ENCODE measurements at regions not wholly inside any gene's neighbourhood (a gene's known extent, or its start where the extent isn't known, plus 50 kb on each side); places are given as distances from the start of the nearest gene placed in this dataset.

- no peak overlapping the region for H3K4me2 ChIP-seq (ENCODE audit: extremely low read depth, insufficient read depth, low read length)
- H3K4me1 ChIP-seq (ENCODE audit: control insufficient read depth, extremely low read depth, insufficient read depth, low read length): peaks cover 1% of the 10 kb centered on the region
- TF ChIP-seq CTCF (conservative IDR thresholded peaks at IDR 0.05 in 1 of 2, IDR thresholded peaks at IDR 0.05 in 1 of 2; ENCODE audit: low read depth in 1 of 2, low read length in 2 of 2) (no peak), EZH2 (IDR thresholded peaks at IDR 0.05; ENCODE audit: low read length, missing control alignments) (no peak)
- H3K4me3 ChIP-seq (replicated peaks in 1 of 4; ENCODE audit: control extremely low read depth in 1 of 4, insufficient read depth in 1 of 4, low read depth in 3 of 4, low read length in 4 of 4): no peak overlapping the region
- H3K79me2 ChIP-seq (ENCODE audit: control insufficient read depth, insufficient read depth, low read length): no peaks in the 10 kb centered on the region
- H3K9ac ChIP-seq (ENCODE audit: insufficient read depth, low read length): no peak overlapping the region
- H3K9me3 ChIP-seq (ENCODE audit: control insufficient read depth, insufficient read depth, low read depth, low read length): no peaks in the 10 kb centered on the region
- DNase-seq (ENCODE audit: low read depth in 2 of 2): no peak
- H3K27ac ChIP-seq (ENCODE audit: insufficient read depth, low read length): no peak overlapping the region
- H2AFZ ChIP-seq (ENCODE audit: low read length): no peak overlapping the region
- H4K20me1 ChIP-seq (ENCODE audit: control insufficient read depth, extremely low read depth, insufficient read depth, low read length): no peaks in the 10 kb centered on the region
- no peaks in the 10 kb centered on the region for H3K36me3 ChIP-seq (ENCODE audit: control insufficient read depth, insufficient read depth, low read length)
- H3K27me3 ChIP-seq (ENCODE audit: control insufficient read depth, insufficient read depth, low read length): no peaks in the 10 kb centered on the region
Observed at GRCh38 chr3:98990657-98991056, 89.2 kb upstream of the DCBLD2 start.

- H4K20me1 ChIP-seq (ENCODE audit: control insufficient read depth, extremely low read depth, insufficient read depth, low read length): no peaks in the 10 kb centered on the region
- no peak overlapping the region for H2AFZ ChIP-seq (ENCODE audit: low read length)
- H3K27ac ChIP-seq (ENCODE audit: insufficient read depth, low read length): peak overlapping the region; percentile 57
- peaks cover 7% of the 10 kb centered on the region for H3K4me1 ChIP-seq (ENCODE audit: control insufficient read depth, extremely low read depth, insufficient read depth, low read length)
- no peaks in the 10 kb centered on the region for H3K9me3 ChIP-seq (ENCODE audit: control insufficient read depth, insufficient read depth, low read depth, low read length)
- H3K27me3 ChIP-seq (ENCODE audit: control insufficient read depth, insufficient read depth, low read length): no peaks in the 10 kb centered on the region
- no peaks in the 10 kb centered on the region for H3K36me3 ChIP-seq (ENCODE audit: control insufficient read depth, insufficient read depth, low read length)
- no peak overlapping the region for H3K9ac ChIP-seq (ENCODE audit: insufficient read depth, low read length)
- peak overlapping the region; percentile 26 for H3K4me2 ChIP-seq (ENCODE audit: extremely low read depth, insufficient read depth, low read length)
- no peak overlapping the region for H3K4me3 ChIP-seq (replicated peaks in 1 of 4; ENCODE audit: control extremely low read depth in 1 of 4, insufficient read depth in 1 of 4, low read depth in 3 of 4, low read length in 4 of 4)
- peaks cover 4% of the 10 kb centered on the region for H3K79me2 ChIP-seq (ENCODE audit: control insufficient read depth, insufficient read depth, low read length)
- DNase-seq (ENCODE audit: low read depth in 2 of 2): peak; percentile 92 to 93
- TF ChIP-seq EZH2 (IDR thresholded peaks at IDR 0.05; ENCODE audit: low read length, missing control alignments) (no peak), CTCF (conservative IDR thresholded peaks at IDR 0.05 in 1 of 2, IDR thresholded peaks at IDR 0.05 in 1 of 2; ENCODE audit: low read depth in 1 of 2, low read length in 2 of 2) (no peak)
Observed at GRCh38 chr3:98986073-98986472, 84.6 kb upstream of the DCBLD2 start.

DNA sequence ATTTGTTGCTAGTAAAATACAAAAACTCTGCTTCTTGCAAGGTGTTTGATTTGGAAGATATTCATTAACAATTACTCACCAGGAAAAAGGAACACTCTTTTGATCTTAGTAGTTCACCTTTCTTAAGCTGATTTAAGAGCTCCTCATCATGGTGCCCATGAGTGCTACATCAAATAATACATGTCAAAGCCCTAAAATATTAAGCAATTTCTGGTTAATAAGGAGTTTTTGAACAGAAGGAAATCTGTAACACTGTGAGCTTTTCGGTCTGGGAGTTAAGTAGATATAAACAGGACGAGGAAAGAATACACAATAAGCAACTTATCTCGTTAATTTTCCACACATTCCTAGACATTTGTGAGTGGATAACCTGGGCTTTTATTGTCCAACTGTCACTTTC is 83.9 kb upstream of the DCBLD2 start:
- no peaks in the 10 kb centered on the region for H3K9me3 ChIP-seq (ENCODE audit: control insufficient read depth, insufficient read depth, low read depth, low read length)
- DNase-seq (ENCODE audit: low read depth in 2 of 2): peak; percentile 38 to 61
- peaks cover 11% of the 10 kb centered on the region for H3K4me1 ChIP-seq (ENCODE audit: control insufficient read depth, extremely low read depth, insufficient read depth, low read length)
- H4K20me1 ChIP-seq (ENCODE audit: control insufficient read depth, extremely low read depth, insufficient read depth, low read length): no peaks in the 10 kb centered on the region
- H3K27me3 ChIP-seq (ENCODE audit: control insufficient read depth, insufficient read depth, low read length): no peaks in the 10 kb centered on the region
- H3K27ac ChIP-seq (ENCODE audit: insufficient read depth, low read length): peak overlapping the region; percentile 57
- H2AFZ ChIP-seq (ENCODE audit: low read length): no peak overlapping the region
- H3K4me3 ChIP-seq (replicated peaks in 1 of 4; ENCODE audit: control extremely low read depth in 1 of 4, insufficient read depth in 1 of 4, low read depth in 3 of 4, low read length in 4 of 4): peak overlapping the region in 1 of 4 experiments; percentile 18
- H3K79me2 ChIP-seq (ENCODE audit: control insufficient read depth, insufficient read depth, low read length): peaks cover 4% of the 10 kb centered on the region
- no peak overlapping the region for H3K9ac ChIP-seq (ENCODE audit: insufficient read depth, low read length)
- peak overlapping the region; percentile 61 for H3K4me2 ChIP-seq (ENCODE audit: extremely low read depth, insufficient read depth, low read length)
- TF ChIP-seq EZH2 (IDR thresholded peaks at IDR 0.05; ENCODE audit: low read length, missing control alignments) (no peak), CTCF (conservative IDR thresholded peaks at IDR 0.05 in 1 of 2, IDR thresholded peaks at IDR 0.05 in 1 of 2; ENCODE audit: low read depth in 1 of 2, low read length in 2 of 2) (no peak)
- no peaks in the 10 kb centered on the region for H3K36me3 ChIP-seq (ENCODE audit: control insufficient read depth, insufficient read depth, low read length)
